Activated effector memory CD4-positive, alpha-beta T cell treated with anti-CD3 and anti-CD28 coated beads, Interleukin-2, amount 50 U/mL, for 16 hours (primary cell): ENCODE measurements at regions not wholly inside any gene's neighbourhood (a gene's known extent, or its start where the extent isn't known, plus 50 kb on each side); places are given as distances from the start of the nearest gene placed in this dataset.

Experiments
- DNase-seq: peaks from one replicate; pipeline ENCODE4 v3.0.0-alpha.2; 2020

DNA sequence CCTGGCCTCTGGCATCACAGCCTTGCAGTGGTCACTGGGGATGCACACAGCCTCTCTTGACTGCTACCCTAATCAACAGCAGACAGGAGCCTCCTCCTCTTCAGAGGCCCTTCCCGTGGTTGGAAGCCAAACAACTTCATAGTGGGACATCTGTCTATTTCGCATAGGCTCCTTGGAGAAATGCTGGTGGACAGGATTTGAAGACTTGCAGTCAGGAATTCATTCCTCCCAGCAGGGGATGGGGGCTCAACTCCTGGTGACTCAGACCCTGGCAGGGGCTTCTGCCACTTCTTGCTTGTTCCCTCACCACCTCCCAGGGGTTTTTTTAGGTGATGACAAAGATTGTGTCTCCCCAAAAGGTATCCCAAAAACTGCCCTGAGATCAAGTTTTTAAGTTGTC, 191.7 kb upstream of the CAMK1G start:
- no peak for DNase-seq

GRCh38 chr1:209395169-209395568, 188.3 kb upstream of the CAMK1G start:
- no peak for DNase-seq

GRCh38 chr1:209397371-209397770, 186.1 kb upstream of the CAMK1G start:
- DNase-seq = no peak

- DNase-seq = no peak
Observed at GRCh38 chr1:209397910-209398309, 185.6 kb upstream of the CAMK1G start.

GRCh38 chr1:209398313-209398991, 185.1 kb upstream of the CAMK1G start:
- DNase-seq = no peak

DNA sequence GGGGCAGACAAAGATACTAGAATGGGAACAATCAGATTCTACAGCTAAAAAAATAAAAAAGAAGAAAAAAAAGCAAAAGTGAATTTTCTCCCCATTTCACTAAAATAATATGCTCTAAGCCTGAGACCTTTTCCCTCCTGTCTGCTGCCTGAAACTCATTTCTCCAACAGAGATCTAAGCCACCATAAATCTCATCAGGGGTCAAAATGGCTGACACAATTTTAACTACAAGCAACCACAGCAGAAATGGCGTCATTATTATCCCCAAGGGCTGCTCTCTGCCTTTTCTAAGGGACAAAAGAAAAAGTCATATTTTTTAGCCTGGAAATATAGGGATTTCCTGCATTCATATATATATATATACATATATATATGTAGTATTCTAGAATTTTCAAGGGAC, 183.7 kb upstream of the CAMK1G start:
- no peak for DNase-seq

DNA sequence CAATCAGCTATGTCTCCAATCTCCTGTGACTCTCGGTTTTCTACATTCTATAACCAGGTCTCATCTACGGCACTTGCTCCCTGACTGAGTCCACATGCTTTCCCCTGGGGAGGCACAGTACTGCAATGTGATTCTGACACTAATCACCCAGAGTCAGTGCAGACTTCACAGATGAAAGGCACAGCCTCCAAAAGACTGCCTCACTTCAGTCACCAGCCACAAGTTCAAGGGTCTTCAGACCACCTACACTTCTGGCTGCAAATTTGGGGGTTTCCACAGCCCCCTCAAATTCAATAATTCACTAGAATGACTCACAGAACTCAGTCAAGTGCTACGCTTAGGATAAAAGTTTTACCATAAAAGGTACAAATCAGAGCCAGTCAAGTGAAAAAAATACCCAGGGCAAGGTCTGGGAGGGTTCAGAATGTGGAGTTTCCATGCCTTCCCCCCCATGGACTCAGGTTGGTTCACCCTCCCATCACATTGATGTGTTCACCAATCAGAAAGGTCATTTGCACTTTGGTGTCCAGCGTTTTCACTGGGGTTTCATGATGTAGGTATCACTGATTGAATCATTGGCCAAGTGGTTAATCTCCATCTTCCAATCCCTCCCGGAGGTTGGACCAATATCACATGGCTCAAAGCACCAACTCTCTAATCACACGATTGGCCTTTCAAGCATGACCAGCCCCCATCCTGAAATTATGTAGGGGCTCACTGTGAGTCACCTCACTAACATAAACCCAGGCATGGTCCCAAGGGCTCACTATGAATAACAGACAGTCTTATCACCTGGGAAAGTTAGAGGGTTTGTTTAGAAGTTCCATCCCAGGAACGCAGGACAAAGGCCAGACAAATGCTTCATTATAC, 182.9 kb upstream of the CAMK1G start:
- DNase-seq = no peak

GRCh38 chr1:209402697-209403096, 180.8 kb upstream of the CAMK1G start:
- no peak for DNase-seq

DNA sequence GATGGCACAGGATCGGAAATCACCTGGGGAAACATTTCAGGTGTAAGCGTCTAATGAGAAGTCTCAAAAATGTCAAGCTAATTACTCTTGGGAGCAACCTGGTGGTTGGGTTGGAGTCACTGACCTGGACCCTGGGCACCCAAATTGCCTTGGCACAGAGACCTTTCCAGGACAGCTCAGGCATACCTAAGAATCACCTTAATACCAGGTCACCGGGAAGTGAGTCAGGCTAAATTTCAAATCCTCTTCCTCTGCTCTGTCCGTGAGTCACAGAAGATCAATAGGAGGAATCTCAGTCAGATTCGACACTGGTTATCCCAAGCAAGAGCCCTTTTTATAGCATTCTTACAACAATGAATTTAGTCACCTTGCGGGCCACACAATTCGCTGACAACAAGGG, 179.6 kb upstream of the CAMK1G start:
- no peak for DNase-seq

- DNase-seq = no peak
Observed at GRCh38 chr1:209404577-209404976, 178.9 kb upstream of the CAMK1G start.

DNA sequence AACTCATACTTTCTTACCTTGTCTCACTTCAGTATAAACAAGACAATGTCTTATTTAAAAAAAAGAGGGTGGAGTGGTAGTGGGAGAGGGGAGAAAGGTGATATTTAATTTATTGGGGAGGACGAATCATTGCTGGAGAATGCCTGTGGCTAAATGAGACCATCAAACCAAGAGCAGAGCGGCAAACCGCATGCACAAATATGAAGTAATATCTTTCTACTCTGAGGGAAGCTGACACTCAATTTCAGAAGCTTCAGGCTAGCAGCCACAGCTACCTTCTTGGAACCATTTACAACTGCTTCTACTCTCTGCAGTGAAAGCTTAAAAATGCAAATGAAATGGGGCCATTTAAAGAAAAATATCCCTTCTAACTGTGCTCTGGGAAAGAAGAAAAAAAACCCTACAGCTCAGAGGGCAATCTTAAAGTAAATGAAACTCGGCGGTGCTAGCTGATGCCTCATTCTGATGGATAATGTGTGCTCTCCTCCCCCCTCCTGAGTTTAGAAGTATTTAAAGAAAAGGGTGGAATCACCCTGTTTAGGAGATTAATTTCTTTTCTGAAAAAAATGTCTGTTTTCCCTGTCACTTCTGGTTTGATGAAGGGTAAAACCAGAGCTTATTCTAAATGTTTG, 178.2 kb upstream of the CAMK1G start:
- no peak for DNase-seq

- no peak for DNase-seq
Observed at GRCh38 chr1:209406168-209406567, 177.3 kb upstream of the CAMK1G start.

GRCh38 chr1:209406595-209406994, 176.9 kb upstream of the CAMK1G start:
- DNase-seq = no peak

- no peak for DNase-seq
Observed at GRCh38 chr1:209409780-209410179, 173.7 kb upstream of the CAMK1G start.

GRCh38 chr1:209411491-209411929, 172.0 kb upstream of the CAMK1G start:
- no peak for DNase-seq

DNA sequence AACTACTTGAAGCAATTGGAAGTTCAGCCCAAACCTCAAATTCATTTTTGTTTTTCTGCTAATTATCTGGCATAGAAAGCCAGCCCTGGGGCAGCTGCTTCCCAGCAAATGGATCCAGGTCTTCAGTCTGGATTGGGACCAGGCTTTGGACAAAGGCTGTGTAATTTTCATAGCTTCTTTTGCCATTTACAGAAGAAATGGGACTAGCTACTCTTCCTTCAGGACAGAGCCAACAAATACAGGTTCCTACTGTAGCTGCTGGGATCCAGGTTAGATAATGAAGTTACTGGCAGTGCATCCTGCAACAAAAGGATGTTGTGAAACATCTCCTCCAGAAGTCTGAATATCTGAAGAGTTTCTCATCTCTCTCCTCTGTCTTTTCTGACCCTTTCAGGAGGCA, 171.5 kb upstream of the CAMK1G start:
- DNase-seq = no peak

DNA sequence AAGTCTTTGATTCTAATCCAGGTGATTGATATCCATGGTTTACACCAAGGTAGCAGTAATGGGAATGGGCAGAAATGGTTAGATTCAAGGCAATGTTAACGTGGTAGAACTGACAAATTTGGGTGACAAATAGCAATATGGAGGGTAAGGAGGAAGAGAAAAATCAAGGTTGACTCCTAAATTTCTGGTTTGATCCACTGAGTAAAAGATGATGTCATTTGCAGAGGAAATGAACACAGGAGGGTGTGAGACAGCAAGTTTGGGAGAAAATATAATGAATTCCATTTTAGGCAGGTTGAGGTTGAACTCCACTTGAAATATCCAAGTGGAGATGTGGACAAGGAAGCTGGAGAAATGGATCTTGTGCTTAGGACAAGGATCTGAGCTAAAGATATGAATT, 170.9 kb upstream of the CAMK1G start:
- DNase-seq = no peak

DNA sequence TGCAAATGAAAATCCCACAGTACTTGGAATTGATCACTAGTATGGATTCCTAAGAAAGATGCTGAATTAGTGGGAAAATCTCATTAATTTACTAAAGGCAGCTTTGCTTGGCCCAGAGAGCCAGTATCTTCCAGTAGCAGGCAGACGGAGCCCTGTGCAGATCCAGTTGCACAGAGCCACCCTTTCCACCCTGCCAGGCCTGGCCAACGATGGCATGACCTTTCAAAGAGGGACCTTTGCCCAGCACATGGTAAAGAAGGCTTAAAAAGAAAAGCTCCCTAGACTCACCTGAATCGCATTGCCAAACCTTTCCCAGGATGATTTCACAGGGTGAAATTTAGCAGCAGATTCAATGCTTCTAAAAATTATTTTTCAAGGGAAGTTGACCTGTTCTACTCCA, 170.5 kb upstream of the CAMK1G start:
- DNase-seq = no peak

DNA sequence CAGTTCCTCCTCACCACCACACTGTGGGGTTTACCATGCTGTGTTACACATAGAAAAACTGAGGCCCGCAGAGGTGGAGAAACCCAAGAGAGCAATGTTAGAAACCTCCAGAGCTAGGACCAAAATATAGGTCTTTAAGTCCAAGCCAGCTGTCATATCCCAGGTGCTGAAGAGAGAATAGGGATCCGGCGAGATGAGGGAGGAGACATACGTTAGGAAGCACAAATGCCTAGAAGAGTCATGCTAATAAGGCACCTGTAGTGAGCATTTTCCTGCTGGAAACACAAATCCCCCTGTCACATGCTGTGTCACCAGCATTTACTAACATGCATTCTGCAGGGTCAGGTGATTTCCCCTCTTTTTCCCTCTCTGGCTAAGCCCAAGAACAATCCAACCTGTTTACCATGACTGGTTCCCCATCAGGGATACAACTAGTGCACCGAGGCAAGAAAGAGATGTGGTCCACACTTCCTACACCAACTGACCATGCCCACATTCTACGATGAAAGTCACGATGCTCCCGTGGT, 168.6 kb upstream of the CAMK1G start:
- DNase-seq = no peak

- DNase-seq = no peak
Observed at GRCh38 chr1:209416039-209416438, 167.5 kb upstream of the CAMK1G start.

DNA sequence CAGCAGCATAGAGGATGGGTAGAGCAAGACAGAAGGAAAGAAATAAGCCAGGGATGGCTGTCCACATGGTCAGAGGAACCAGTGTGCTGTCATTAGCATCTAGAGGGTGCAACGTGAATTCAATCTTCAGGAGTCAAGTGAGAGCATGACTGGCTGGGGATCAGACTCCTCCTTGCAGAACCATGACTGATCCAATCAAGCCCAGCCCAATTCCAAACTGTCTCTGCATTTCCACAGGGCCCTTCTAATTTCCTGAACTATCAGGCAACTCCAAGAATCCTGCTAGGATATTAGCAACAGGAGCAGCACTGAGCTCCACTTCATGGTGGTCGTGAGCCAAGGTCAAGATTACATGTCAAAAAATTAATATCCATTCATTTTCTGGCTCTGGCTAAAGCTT, 166.8 kb upstream of the CAMK1G start:
- DNase-seq = no peak

DNA sequence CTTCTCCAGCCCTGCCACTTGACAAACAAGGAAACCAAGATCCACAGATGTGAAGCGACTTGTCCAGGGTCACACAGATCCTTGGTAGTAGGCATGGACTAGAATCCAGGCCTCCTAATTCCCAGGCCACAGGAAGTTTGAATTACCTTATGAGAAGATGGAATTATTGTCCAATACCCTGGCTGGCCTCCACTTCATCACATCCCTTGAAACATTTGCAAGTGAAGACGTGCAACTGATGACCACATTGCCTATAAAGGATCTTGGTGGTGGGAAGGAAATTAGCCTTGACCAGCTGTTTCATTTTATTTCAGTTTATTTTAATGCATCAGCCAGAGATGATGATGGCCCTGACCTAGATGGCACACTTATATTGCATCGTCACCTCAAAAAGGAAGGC, 165.8 kb upstream of the CAMK1G start:
- no peak for DNase-seq

- DNase-seq = no peak
Observed at GRCh38 chr1:209420276-209420675, 163.2 kb upstream of the CAMK1G start.

- no peak for DNase-seq
Observed at GRCh38 chr1:209421186-209421585, 162.3 kb upstream of the CAMK1G start.
